CD14-positive monocyte (primary cell): ENCODE measurements at regions not wholly inside any gene's neighbourhood (a gene's known extent, or its start where the extent isn't known, plus 50 kb on each side); places are given as distances from the start of the nearest gene placed in this dataset.

Source experiments
- DNase-seq, 3 donors: peaks; one replicate each; pipeline ENCODE4 v3.0.0-alpha.2; 2011 to 2022
- H2AFZ ChIP-seq: 2 replicates; pipeline ENCODE4 v1.6.0; 2012; ENCODE audit warnings: mild to moderate bottlenecking, low read depth, low read length, inconsistent platforms; ENCODE audit not compliant: insufficient read depth, poor library complexity, severe bottlenecking
- H3K27ac ChIP-seq, 2 donors: 1 replicate in 1 of 2; 2 replicates in 1 of 2; pipeline ENCODE4 v1.5.1; 2012 to 2013; ENCODE audit warnings: low read length in 2 of 2, control low read depth in 1 of 2, inconsistent platforms in 1 of 2, low read depth in 1 of 2, mild to moderate bottlenecking in 1 of 2
- H3K27me3 ChIP-seq, 2 donors: one replicate each; pipeline versions ENCODE4 v1.6.0 to v1.6.1; 2011 to 2013; ENCODE audit warnings: low read length in 2 of 2; ENCODE audit not compliant: control insufficient read depth in 2 of 2, insufficient read depth in 2 of 2
- H3K36me3 ChIP-seq, 2 donors: replicated peaks in 1 of 2; 1 replicate in 1 of 2; 2 replicates in 1 of 2; pipeline versions ENCODE4 v1.5.1 to v1.6.1; 2012 to 2013; ENCODE audit warnings: low read length in 2 of 2, control low read depth in 1 of 2, inconsistent platforms in 1 of 2, mild to moderate bottlenecking in 1 of 2; ENCODE audit not compliant: insufficient read depth in 2 of 2, control insufficient read depth in 1 of 2
- H3K4me1 ChIP-seq, 2 donors: 1 replicate in 1 of 2; 2 replicates in 1 of 2; pipeline versions ENCODE4 v1.5.1 to v1.6.1; 2012 to 2013; ENCODE audit warnings: low read length in 2 of 2, control low read depth in 1 of 2, inconsistent platforms in 1 of 2, mild to moderate bottlenecking in 1 of 2, moderate library complexity in 1 of 2; ENCODE audit not compliant: insufficient read depth in 2 of 2, control insufficient read depth in 1 of 2
- H3K4me2 ChIP-seq: replicated peaks from 2 replicates; pipeline ENCODE3; 2012; ENCODE audit warnings: low read length, moderate library complexity, mild to moderate bottlenecking; ENCODE audit not compliant: poor library complexity, severe bottlenecking; ENCODE audit errors: extremely low read depth
- H3K4me3 ChIP-seq, 3 experiments: fragments of 200-600 bp in 1 of 3; sonication (generic) in 1 of 3; replicated peaks in 1 of 3; 1 replicate in 2 of 3; 2 replicates in 1 of 3; pipeline ENCODE4 v1.5.1; 2011 to 2013; ENCODE audit warnings: low read length in 3 of 3, mild to moderate bottlenecking in 3 of 3, control low read depth in 2 of 3, low read depth in 2 of 3, inconsistent platforms in 1 of 3, moderate library complexity in 1 of 3
- H3K79me2 ChIP-seq: 2 replicates; pipeline ENCODE4 v1.6.0; 2012; ENCODE audit warnings: mild to moderate bottlenecking, control low read depth, inconsistent platforms, low read length, moderate library complexity; ENCODE audit not compliant: insufficient read depth
- H3K9ac ChIP-seq: 2 replicates; pipeline ENCODE4 v1.6.0; 2017; ENCODE audit warnings: low read length, mild to moderate bottlenecking; ENCODE audit not compliant: insufficient read depth, poor library complexity, severe bottlenecking
- H3K9me3 ChIP-seq, 2 donors: replicated peaks in 1 of 2; 1 replicate in 1 of 2; 2 replicates in 1 of 2; pipeline versions ENCODE4 v1.5.1 to v1.6.1; 2012 to 2013; ENCODE audit warnings: low read length in 2 of 2, control low read depth in 1 of 2; ENCODE audit not compliant: control insufficient read depth in 1 of 2, insufficient read depth in 1 of 2
- H4K20me1 ChIP-seq: 2 replicates; pipeline ENCODE4 v1.6.0; 2012; ENCODE audit warnings: mild to moderate bottlenecking, low read length, control low read depth, moderate library complexity; ENCODE audit not compliant: insufficient read depth
- H3K27ac Mint-ChIP-seq, 7 donors: one replicate each; pipeline ENCODE4 v1.8.0; 2020; ENCODE audit warnings: mild to moderate bottlenecking in 7 of 7, mixed read lengths in 7 of 7, moderate library complexity in 6 of 7, inconsistent platforms in 2 of 7
- H3K27me3 Mint-ChIP-seq, 3 donors: one replicate each; pipeline ENCODE4 v1.8.0; 2021 to 2022; ENCODE audit warnings: low read depth in 3 of 3, mild to moderate bottlenecking in 3 of 3, mixed read lengths in 3 of 3, moderate library complexity in 3 of 3, inconsistent platforms in 1 of 3
- H3K36me3 Mint-ChIP-seq, 2 donors: one replicate each; pipeline ENCODE4 v1.8.0; 2020; ENCODE audit warnings: mixed read lengths in 2 of 2, inconsistent platforms in 1 of 2, mild to moderate bottlenecking in 1 of 2
- H3K4me1 Mint-ChIP-seq: one replicate; pipeline ENCODE4 v1.8.0; 2020; ENCODE audit warnings: mild to moderate bottlenecking, mixed read lengths
- H3K4me3 Mint-ChIP-seq, 2 donors: one replicate each; pipeline ENCODE4 v1.8.0; 2020; ENCODE audit warnings: mild to moderate bottlenecking in 2 of 2, mixed read lengths in 2 of 2, moderate library complexity in 1 of 2
- H3K9me3 Mint-ChIP-seq, 7 donors: one replicate each; pipeline ENCODE4 v1.8.0; 2020 to 2022; ENCODE audit warnings: mixed read lengths in 7 of 7, mild to moderate bottlenecking in 6 of 7, moderate library complexity in 6 of 7, inconsistent platforms in 2 of 7
- CTCF ChIP-seq: fragments of 200-600 bp; IDR thresholded peaks from one replicate; pipeline ENCODE4 v1.8.0; 2022; ENCODE audit warnings: antibody characterized with exemption, mild to moderate bottlenecking
- WGBS: methylation state at CpG from one replicate; pipeline ENCODE4 v1.1.5; 2013; ENCODE audit warnings: missing lambda C conversion rate; ENCODE audit not compliant: insufficient coverage; 5-methylcytosine and 5-hydroxymethylcytosine counted together
- intact Hi-C, 2 donors: fragments of 100-400 bp; cut with micrococcal nuclease; formaldehyde crosslinking; loops; one replicate each; pipeline versions ENCODE4 v1.15.0 to v1.15.1; 2023

DNA sequence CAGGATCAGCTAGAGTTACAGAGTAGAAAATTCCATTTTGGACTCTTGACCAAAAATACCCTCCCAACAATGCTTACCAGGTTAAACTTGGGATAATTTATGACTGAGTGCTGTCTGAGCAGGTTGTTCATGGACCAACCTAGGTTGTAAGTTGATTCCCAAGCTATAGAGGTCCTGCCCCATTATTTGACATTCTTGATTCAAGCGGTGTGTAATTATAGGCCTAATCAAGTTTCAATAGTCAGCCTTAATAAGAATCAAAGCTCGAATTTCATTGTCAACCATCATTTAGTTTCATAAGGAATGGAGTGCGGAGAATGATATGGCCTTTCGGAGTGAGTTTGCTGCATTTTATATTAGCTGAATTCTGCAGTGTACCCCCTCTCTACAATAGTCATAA lies 152.8 kb upstream of the FIGN start:
- no peaks in the 10 kb centered on the region for H3K4me1 Mint-ChIP-seq
- no peak overlapping the region for H2AFZ ChIP-seq
- H3K36me3 Mint-ChIP-seq, result no peaks in the 10 kb centered on the region
- peaks cover 0 to 12% (median 8%) of the 10 kb centered on the region in 7 donors for H3K9me3 Mint-ChIP-seq
- H3K27me3 ChIP-seq, result no peaks in the 10 kb centered on the region
- H3K27ac ChIP-seq, result no peak overlapping the region
- no peak for TF ChIP-seq CTCF
- DNase-seq, result no peak
- H3K4me3 Mint-ChIP-seq, result no peak overlapping the region
- H3K4me2 ChIP-seq, result no peak overlapping the region
- H3K27ac Mint-ChIP-seq, result no peak overlapping the region
- H3K4me1 ChIP-seq, result no peaks in the 10 kb centered on the region
- peaks cover 0 to 10% of the 10 kb centered on the region in 2 donors for H3K9me3 ChIP-seq
- H4K20me1 ChIP-seq, result no peaks in the 10 kb centered on the region
- intact Hi-C loops, result no loop called here
- no peak overlapping the region for H3K4me3 ChIP-seq
- no peaks in the 10 kb centered on the region for H3K36me3 ChIP-seq
- H3K9ac ChIP-seq, result no peak overlapping the region
- H3K79me2 ChIP-seq, result no peaks in the 10 kb centered on the region
- no peaks in the 10 kb centered on the region for H3K27me3 Mint-ChIP-seq
- no CpG with 5 or more reads among the region's 4 CpGs for WGBS

DNA sequence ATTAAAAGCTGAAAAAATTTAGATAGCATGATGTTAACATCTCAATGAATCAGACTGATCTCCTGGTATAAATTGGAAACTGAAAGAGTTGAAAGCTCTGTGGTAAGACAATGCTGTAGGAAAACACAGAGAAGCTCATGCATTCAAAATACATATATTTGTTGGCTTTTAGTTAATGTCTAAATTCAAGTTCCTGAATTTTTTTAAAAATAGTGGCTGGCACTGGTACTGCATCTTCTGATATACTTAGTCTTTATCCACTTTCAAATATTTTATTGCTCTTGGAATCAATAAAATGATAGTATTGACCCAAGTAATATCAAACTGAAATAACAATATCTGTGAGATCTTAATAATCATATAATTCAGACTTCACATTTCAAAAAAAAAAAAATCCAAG lies 151.4 kb upstream of the FIGN start:
- DNase-seq, result no peak
- no peak for TF ChIP-seq CTCF
- Mint-ChIP-seq H3K27ac (no peak overlapping the region), H3K9me3 (peaks cover 0 to 6% (median 2%) of the 10 kb centered on the region in 7 donors), H3K36me3 (no peaks in the 10 kb centered on the region), H3K4me1 (no peaks in the 10 kb centered on the region), H3K4me3 (no peak overlapping the region), H3K27me3 (no peaks in the 10 kb centered on the region)
- no peaks in the 10 kb centered on the region for H3K36me3 ChIP-seq
- H3K9me3 ChIP-seq, result peaks cover 0 to 6% of the 10 kb centered on the region in 2 donors
- H2AFZ ChIP-seq, result no peak overlapping the region
- no peak overlapping the region for H3K9ac ChIP-seq
- H3K27ac ChIP-seq, result no peak overlapping the region
- no peaks in the 10 kb centered on the region for H4K20me1 ChIP-seq
- H3K4me2 ChIP-seq, result no peak overlapping the region
- no peaks in the 10 kb centered on the region for H3K4me1 ChIP-seq
- H3K27me3 ChIP-seq, result no peaks in the 10 kb centered on the region
- no peaks in the 10 kb centered on the region for H3K79me2 ChIP-seq
- intact Hi-C loops, result no loop called here
- no peak overlapping the region for H3K4me3 ChIP-seq
